WTC11 (cell line): ENCODE measurements at regions not wholly inside any gene's neighbourhood (a gene's known extent, or its start where the extent isn't known, plus 50 kb on each side); places are given as distances from the start of the nearest gene placed in this dataset.

Experiments used
- ATAC-seq: fragments of 200-7000 bp; cut with Tn5 transposase; 2 replicates; pipeline ENCODE4 v1.10.0; 2021; ENCODE audit warnings: mild to moderate bottlenecking, moderate library complexity
- CTCF ChIA-PET: fragments of 300-600 bp; sonication (Branson Sonifier 250); formaldehyde crosslinking; loops from one replicate; lab custom pipeline; 2021; ENCODE audit warnings: antibody characterized with exemption; lab: Charles Lee
- POLR2A ChIA-PET: fragments of 350-600 bp; sonication (Branson Sonifier 250); formaldehyde crosslinking; loops from one replicate; lab custom pipeline; 2021; ENCODE audit warnings: antibody characterized with exemption; lab: Charles Lee
- DNase-seq: peaks from one replicate; pipeline ENCODE4 v3.0.0; 2021; ENCODE audit warnings: low spot score
- H3K27ac Mint-ChIP-seq: 2 replicates; pipeline ENCODE4 v1.8.0; 2021; ENCODE audit warnings: mixed read lengths
- H3K27me3 Mint-ChIP-seq: 2 replicates; pipeline ENCODE4 v1.8.0; 2021; ENCODE audit warnings: low read depth, mild to moderate bottlenecking, moderate library complexity, mixed read lengths
- H3K36me3 Mint-ChIP-seq: 2 replicates; pipeline ENCODE4 v1.8.0; 2021; ENCODE audit warnings: mixed read lengths
- H3K4me1 Mint-ChIP-seq: 2 replicates; pipeline ENCODE4 v1.8.0; 2022; ENCODE audit warnings: mixed read lengths
- H3K4me3 Mint-ChIP-seq: 2 replicates; pipeline ENCODE4 v1.8.0; 2021; ENCODE audit warnings: mild to moderate bottlenecking, moderate library complexity, mixed read lengths
- H3K9me3 Mint-ChIP-seq: 2 replicates; pipeline ENCODE4 v1.8.0; 2021; ENCODE audit warnings: mixed read lengths
- CREB1 ChIP-seq: sonication (generic); formaldehyde crosslinking; IDR thresholded peaks from 2 replicates; pipeline ENCODE4 v1.8.0; 2023; ENCODE audit warnings: mild to moderate bottlenecking, missing genetic modification reagents
- CREM ChIP-seq: sonication (generic); formaldehyde crosslinking; IDR thresholded peaks from 2 replicates; pipeline ENCODE4 v1.8.1; 2022; ENCODE audit warnings: mild to moderate bottlenecking, missing genetic modification reagents, moderate library complexity
- GRHL2 ChIP-seq: fragments of 250-450 bp; sonication (Bioruptor Pico); IDR thresholded peaks from 2 replicates; pipeline ENCODE4 v1.8.0; 2022; ENCODE audit warnings: mild to moderate bottlenecking, moderate library complexity; ENCODE audit not compliant: insufficient replicate concordance, severe bottlenecking
- HMGA2 ChIP-seq: fragments of 250-450 bp; sonication (Bioruptor Pico); IDR thresholded peaks from 2 replicates; pipeline ENCODE4 v1.4.0; 2021; ENCODE audit warnings: mild to moderate bottlenecking, moderate library complexity
- MYBL2 ChIP-seq: sonication (generic); formaldehyde crosslinking; IDR thresholded peaks from 2 replicates; pipeline ENCODE4 v1.8.1; 2023; ENCODE audit warnings: mild to moderate bottlenecking, moderate library complexity, missing genetic modification reagents
- NFE2L1 ChIP-seq: sonication (generic); formaldehyde crosslinking; IDR thresholded peaks from 2 replicates; pipeline ENCODE4 v1.8.1; 2023; ENCODE audit warnings: missing genetic modification reagents
- NR1H2 ChIP-seq: sonication (generic); formaldehyde crosslinking; IDR thresholded peaks from 2 replicates; pipeline ENCODE4 v1.9.0; 2021; ENCODE audit warnings: mild to moderate bottlenecking, moderate library complexity, missing genetic modification reagents
- RORB ChIP-seq: fragments of 250-450 bp; sonication (Bioruptor Pico); IDR thresholded peaks from 2 replicates; pipeline ENCODE4 v1.9.0; 2021; ENCODE audit warnings: mild to moderate bottlenecking
- ZNF121 ChIP-seq: sonication (generic); formaldehyde crosslinking; IDR thresholded peaks from 2 replicates; pipeline ENCODE4 v1.8.0; 2023; ENCODE audit warnings: missing genetic modification reagents
- ZNF317 ChIP-seq: sonication (generic); formaldehyde crosslinking; IDR thresholded peaks from 2 replicates; pipeline ENCODE4 v1.8.1; 2023; ENCODE audit warnings: low read depth, mild to moderate bottlenecking, moderate library complexity, missing genetic modification reagents, borderline replicate concordance
- ZNF396 ChIP-seq: fragments of 250-450 bp; sonication (Bioruptor Pico); IDR thresholded peaks from 2 replicates; pipeline ENCODE4 v1.8.0; 2021; ENCODE audit warnings: mild to moderate bottlenecking, moderate library complexity, borderline replicate concordance
- ZNF423 ChIP-seq: fragments of 250-450 bp; sonication (Bioruptor Pico); IDR thresholded peaks from 2 replicates; pipeline ENCODE4 v2.1.2; 2022; ENCODE audit warnings: mild to moderate bottlenecking, moderate library complexity
- TF ChIP-seq, protein P1 (sequence below): sonication (generic); formaldehyde crosslinking; IDR thresholded peaks from 2 replicates; pipeline ENCODE4 v1.8.1; 2023; ENCODE audit warnings: mild to moderate bottlenecking, missing genetic modification reagents, moderate library complexity
- TF ChIP-seq, protein P2 (sequence below): sonication (generic); formaldehyde crosslinking; IDR thresholded peaks from 2 replicates; pipeline ENCODE4 v1.8.1; 2022; ENCODE audit warnings: mild to moderate bottlenecking, missing genetic modification reagents, moderate library complexity, borderline replicate concordance
- TF ChIP-seq, protein P3 (sequence below): fragments of 250-450 bp; sonication (Bioruptor Pico); IDR thresholded peaks from 2 replicates; pipeline ENCODE4 v1.9.0; 2021; ENCODE audit warnings: mild to moderate bottlenecking
- TF ChIP-seq, protein P4 (sequence below): fragments of 250-450 bp; sonication (Bioruptor Pico); IDR thresholded peaks from 2 replicates; pipeline ENCODE4 v1.9.0; 2021; ENCODE audit warnings: moderate library complexity, mild to moderate bottlenecking, inconsistent platforms, borderline replicate concordance
- TF ChIP-seq, protein P5 (sequence below): fragments of 200-600 bp; IDR thresholded peaks from 2 replicates; pipeline ENCODE4 v1.8.0; 2022; ENCODE audit warnings: antibody characterized with exemption
- TF ChIP-seq, protein P6 (sequence below): sonication (generic); formaldehyde crosslinking; IDR thresholded peaks from 2 replicates; pipeline ENCODE4 v1.8.0; 2023; ENCODE audit warnings: missing genetic modification reagents, mild to moderate bottlenecking, borderline replicate concordance
- TF ChIP-seq, protein P7 (sequence below): sonication (generic); formaldehyde crosslinking; conservative IDR thresholded peaks from 2 replicates; pipeline ENCODE4 v1.8.1; 2022; ENCODE audit warnings: mild to moderate bottlenecking, missing genetic modification reagents
- TF ChIP-seq, protein P8 (sequence below): sonication (generic); formaldehyde crosslinking; IDR thresholded peaks from 2 replicates; pipeline ENCODE4 v1.8.1; 2023; ENCODE audit warnings: mild to moderate bottlenecking, missing genetic modification reagents

GRCh38 chr18:39198376-39198775 is 1632.8 kb upstream of the CELF4 start:
- peaks cover 4% of the 10 kb centered on the region; the same call in 1 of the 2 replicates for H3K9me3 Mint-ChIP-seq
- ATAC-seq (no peak), DNase-seq (no peak)
- H3K36me3 Mint-ChIP-seq = no peaks in the 10 kb centered on the region
- ChIA-PET CTCF (no interaction called here), POLR2A (no interaction called here)
- H3K27me3 Mint-ChIP-seq = no peaks in the 10 kb centered on the region
- no peaks in the 10 kb centered on the region for H3K4me1 Mint-ChIP-seq
- H3K4me3 Mint-ChIP-seq = no peak overlapping the region
- H3K27ac Mint-ChIP-seq = no peak overlapping the region
- TF ChIP-seq, protein P1, sequence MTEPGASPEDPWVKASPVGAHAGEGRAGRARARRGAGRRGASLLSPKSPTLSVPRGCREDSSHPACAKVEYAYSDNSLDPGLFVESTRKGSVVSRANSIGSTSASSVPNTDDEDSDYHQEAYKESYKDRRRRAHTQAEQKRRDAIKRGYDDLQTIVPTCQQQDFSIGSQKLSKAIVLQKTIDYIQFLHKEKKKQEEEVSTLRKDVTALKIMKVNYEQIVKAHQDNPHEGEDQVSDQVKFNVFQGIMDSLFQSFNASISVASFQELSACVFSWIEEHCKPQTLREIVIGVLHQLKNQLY (CRISPR knock-in tag) = no peak
- TF ChIP-seq HMGA2 (no peak), ZNF396 (no peak), ZNF423 (CRISPR knock-in tag) (no peak), ZNF121 (no peak), NR1H2 (CRISPR knock-in tag) (no peak), CREM (CRISPR knock-in tag) (no peak), ZNF317 (CRISPR knock-in tag) (no peak), CREB1 (CRISPR knock-in tag) (no peak), GRHL2 (no peak)
- TF ChIP-seq, protein P2, sequence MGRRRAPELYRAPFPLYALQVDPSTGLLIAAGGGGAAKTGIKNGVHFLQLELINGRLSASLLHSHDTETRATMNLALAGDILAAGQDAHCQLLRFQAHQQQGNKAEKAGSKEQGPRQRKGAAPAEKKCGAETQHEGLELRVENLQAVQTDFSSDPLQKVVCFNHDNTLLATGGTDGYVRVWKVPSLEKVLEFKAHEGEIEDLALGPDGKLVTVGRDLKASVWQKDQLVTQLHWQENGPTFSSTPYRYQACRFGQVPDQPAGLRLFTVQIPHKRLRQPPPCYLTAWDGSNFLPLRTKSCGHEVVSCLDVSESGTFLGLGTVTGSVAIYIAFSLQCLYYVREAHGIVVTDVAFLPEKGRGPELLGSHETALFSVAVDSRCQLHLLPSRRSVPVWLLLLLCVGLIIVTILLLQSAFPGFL (CRISPR knock-in tag) = no peak
- TF ChIP-seq, protein P3, sequence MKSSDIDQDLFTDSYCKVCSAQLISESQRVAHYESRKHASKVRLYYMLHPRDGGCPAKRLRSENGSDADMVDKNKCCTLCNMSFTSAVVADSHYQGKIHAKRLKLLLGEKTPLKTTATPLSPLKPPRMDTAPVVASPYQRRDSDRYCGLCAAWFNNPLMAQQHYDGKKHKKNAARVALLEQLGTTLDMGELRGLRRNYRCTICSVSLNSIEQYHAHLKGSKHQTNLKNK (CRISPR knock-in tag) = no peak
- TF ChIP-seq, protein P4, sequence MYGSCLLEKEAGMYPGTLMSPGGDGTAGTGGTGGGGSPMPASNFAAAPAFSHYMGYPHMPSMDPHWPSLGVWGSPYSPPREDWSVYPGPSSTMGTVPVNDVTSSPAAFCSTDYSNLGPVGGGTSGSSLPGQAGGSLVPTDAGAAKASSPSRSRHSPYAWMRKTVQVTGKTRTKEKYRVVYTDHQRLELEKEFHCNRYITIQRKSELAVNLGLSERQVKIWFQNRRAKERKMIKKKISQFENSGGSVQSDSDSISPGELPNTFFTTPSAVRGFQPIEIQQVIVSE (CRISPR knock-in tag) = no peak
- TF ChIP-seq, protein P5, sequence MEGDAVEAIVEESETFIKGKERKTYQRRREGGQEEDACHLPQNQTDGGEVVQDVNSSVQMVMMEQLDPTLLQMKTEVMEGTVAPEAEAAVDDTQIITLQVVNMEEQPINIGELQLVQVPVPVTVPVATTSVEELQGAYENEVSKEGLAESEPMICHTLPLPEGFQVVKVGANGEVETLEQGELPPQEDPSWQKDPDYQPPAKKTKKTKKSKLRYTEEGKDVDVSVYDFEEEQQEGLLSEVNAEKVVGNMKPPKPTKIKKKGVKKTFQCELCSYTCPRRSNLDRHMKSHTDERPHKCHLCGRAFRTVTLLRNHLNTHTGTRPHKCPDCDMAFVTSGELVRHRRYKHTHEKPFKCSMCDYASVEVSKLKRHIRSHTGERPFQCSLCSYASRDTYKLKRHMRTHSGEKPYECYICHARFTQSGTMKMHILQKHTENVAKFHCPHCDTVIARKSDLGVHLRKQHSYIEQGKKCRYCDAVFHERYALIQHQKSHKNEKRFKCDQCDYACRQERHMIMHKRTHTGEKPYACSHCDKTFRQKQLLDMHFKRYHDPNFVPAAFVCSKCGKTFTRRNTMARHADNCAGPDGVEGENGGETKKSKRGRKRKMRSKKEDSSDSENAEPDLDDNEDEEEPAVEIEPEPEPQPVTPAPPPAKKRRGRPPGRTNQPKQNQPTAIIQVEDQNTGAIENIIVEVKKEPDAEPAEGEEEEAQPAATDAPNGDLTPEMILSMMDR = no peak
- TF ChIP-seq, protein P6, sequence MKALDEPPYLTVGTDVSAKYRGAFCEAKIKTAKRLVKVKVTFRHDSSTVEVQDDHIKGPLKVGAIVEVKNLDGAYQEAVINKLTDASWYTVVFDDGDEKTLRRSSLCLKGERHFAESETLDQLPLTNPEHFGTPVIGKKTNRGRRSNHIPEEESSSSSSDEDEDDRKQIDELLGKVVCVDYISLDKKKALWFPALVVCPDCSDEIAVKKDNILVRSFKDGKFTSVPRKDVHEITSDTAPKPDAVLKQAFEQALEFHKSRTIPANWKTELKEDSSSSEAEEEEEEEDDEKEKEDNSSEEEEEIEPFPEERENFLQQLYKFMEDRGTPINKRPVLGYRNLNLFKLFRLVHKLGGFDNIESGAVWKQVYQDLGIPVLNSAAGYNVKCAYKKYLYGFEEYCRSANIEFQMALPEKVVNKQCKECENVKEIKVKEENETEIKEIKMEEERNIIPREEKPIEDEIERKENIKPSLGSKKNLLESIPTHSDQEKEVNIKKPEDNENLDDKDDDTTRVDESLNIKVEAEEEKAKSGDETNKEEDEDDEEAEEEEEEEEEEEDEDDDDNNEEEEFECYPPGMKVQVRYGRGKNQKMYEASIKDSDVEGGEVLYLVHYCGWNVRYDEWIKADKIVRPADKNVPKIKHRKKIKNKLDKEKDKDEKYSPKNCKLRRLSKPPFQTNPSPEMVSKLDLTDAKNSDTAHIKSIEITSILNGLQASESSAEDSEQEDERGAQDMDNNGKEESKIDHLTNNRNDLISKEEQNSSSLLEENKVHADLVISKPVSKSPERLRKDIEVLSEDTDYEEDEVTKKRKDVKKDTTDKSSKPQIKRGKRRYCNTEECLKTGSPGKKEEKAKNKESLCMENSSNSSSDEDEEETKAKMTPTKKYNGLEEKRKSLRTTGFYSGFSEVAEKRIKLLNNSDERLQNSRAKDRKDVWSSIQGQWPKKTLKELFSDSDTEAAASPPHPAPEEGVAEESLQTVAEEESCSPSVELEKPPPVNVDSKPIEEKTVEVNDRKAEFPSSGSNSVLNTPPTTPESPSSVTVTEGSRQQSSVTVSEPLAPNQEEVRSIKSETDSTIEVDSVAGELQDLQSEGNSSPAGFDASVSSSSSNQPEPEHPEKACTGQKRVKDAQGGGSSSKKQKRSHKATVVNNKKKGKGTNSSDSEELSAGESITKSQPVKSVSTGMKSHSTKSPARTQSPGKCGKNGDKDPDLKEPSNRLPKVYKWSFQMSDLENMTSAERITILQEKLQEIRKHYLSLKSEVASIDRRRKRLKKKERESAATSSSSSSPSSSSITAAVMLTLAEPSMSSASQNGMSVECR (CRISPR knock-in tag) = no peak
- TF ChIP-seq, all 79 proteins: peak for 0

DNA sequence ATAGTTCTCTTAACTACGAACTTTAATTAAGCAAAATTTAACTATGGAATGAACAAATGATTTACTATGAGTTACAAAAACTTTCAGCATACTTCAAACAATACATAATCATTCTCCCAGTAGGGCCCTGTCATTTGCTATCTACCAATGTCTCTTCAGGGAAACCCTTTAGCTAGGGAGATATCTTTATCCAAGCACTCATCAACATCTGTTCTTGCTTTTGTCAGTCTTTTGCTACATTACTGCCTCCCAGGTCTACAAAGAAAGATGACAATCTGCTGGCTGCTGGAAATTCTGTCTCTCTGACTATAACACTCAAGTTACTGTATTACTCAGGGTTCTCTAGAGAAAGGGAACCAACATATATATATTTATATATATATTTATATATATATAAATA is 1626.3 kb upstream of the CELF4 start:
- Mint-ChIP-seq H3K27me3 (no peaks in the 10 kb centered on the region), H3K4me1 (peaks cover 21% of the 10 kb centered on the region), H3K36me3 (no peaks in the 10 kb centered on the region), H3K9me3 (no peaks in the 10 kb centered on the region), H3K27ac (no peak overlapping the region), H3K4me3 (no peak overlapping the region)
- DNase-seq = no peak
- TF ChIP-seq NFE2L1 (CRISPR knock-in tag) (no peak), MYBL2 (no peak), RORB (CRISPR knock-in tag) (no peak)
- TF ChIP-seq, protein P7, sequence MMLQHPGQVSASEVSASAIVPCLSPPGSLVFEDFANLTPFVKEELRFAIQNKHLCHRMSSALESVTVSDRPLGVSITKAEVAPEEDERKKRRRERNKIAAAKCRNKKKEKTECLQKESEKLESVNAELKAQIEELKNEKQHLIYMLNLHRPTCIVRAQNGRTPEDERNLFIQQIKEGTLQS = no peak
- TF ChIP-seq, protein P8, sequence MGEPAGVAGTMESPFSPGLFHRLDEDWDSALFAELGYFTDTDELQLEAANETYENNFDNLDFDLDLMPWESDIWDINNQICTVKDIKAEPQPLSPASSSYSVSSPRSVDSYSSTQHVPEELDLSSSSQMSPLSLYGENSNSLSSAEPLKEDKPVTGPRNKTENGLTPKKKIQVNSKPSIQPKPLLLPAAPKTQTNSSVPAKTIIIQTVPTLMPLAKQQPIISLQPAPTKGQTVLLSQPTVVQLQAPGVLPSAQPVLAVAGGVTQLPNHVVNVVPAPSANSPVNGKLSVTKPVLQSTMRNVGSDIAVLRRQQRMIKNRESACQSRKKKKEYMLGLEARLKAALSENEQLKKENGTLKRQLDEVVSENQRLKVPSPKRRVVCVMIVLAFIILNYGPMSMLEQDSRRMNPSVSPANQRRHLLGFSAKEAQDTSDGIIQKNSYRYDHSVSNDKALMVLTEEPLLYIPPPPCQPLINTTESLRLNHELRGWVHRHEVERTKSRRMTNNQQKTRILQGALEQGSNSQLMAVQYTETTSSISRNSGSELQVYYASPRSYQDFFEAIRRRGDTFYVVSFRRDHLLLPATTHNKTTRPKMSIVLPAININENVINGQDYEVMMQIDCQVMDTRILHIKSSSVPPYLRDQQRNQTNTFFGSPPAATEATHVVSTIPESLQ (CRISPR knock-in tag) = no peak
- ChIA-PET POLR2A (no interaction called here), CTCF (no interaction called here)
- ATAC-seq = no peak
